Natural killer cell (primary cell): ENCODE measurements at regions not wholly inside any gene's neighbourhood (a gene's known extent, or its start where the extent isn't known, plus 50 kb on each side); places are given as distances from the start of the nearest gene placed in this dataset.

Experiments used
- ATAC-seq, 3 donors: fragments of 150-1000 bp in 2 of 3; fragments of 200-7000 bp in 1 of 3; cut with Tn5 transposase; 1 replicate in 1 of 3; 2 replicates in 2 of 3; pipeline ENCODE4 v1.10.0; 2021; ENCODE audit warnings: mild to moderate bottlenecking in 2 of 3, moderate library complexity in 2 of 3
- DNase-seq, 2 donors: peaks; one replicate each; pipeline versions ENCODE4 v3.0.0 to v3.0.0-alpha.2; 2013 to 2021; ENCODE audit warnings: mixed read lengths in 1 of 2
- H3K27ac ChIP-seq: one replicate; pipeline ENCODE4 v1.5.1; 2013; ENCODE audit warnings: mild to moderate bottlenecking, low read length
- H3K27me3 ChIP-seq: one replicate; pipeline ENCODE4 v1.6.1; 2013; ENCODE audit warnings: low read length; ENCODE audit not compliant: control insufficient read depth, insufficient read depth
- H3K36me3 ChIP-seq: one replicate; pipeline ENCODE4 v1.6.1; 2013; ENCODE audit warnings: low read length; ENCODE audit not compliant: control insufficient read depth, insufficient read depth
- H3K4me1 ChIP-seq: one replicate; pipeline ENCODE4 v1.6.1; 2013; ENCODE audit warnings: low read length; ENCODE audit not compliant: control insufficient read depth, insufficient read depth
- H3K4me3 ChIP-seq: one replicate; pipeline ENCODE4 v1.5.1; 2013; ENCODE audit warnings: low read length
- H3K9me3 ChIP-seq: one replicate; pipeline ENCODE4 v1.6.1; 2013; ENCODE audit warnings: low read length; ENCODE audit not compliant: control insufficient read depth, insufficient read depth
- H3K27ac Mint-ChIP-seq, 2 donors: one replicate each; pipeline ENCODE4 v1.8.0; 2022; ENCODE audit warnings: mild to moderate bottlenecking in 2 of 2, mixed read lengths in 2 of 2, moderate library complexity in 1 of 2
- H3K27me3 Mint-ChIP-seq, 2 donors: one replicate each; pipeline ENCODE4 v1.8.0; 2022; ENCODE audit warnings: low read depth in 2 of 2, mixed read lengths in 2 of 2
- H3K36me3 Mint-ChIP-seq: one replicate; pipeline ENCODE4 v1.8.0; 2022; ENCODE audit warnings: mixed read lengths
- H3K4me1 Mint-ChIP-seq, 2 donors: one replicate each; pipeline ENCODE4 v1.8.0; 2022; ENCODE audit warnings: mixed read lengths in 2 of 2
- H3K4me3 Mint-ChIP-seq: one replicate; pipeline ENCODE4 v1.8.0; 2022; ENCODE audit warnings: mild to moderate bottlenecking, moderate library complexity, mixed read lengths
- H3K9me3 Mint-ChIP-seq, 2 donors: one replicate each; pipeline ENCODE4 v1.8.0; 2022; ENCODE audit warnings: mixed read lengths in 2 of 2
- CTCF ChIP-seq: fragments of 200-600 bp; IDR thresholded peaks from one replicate; pipeline ENCODE4 v1.8.0; 2022; ENCODE audit warnings: antibody characterized with exemption
- WGBS: methylation state at CpG from one replicate; pipeline ENCODE4 v1.1.7; 2013; ENCODE audit warnings: missing lambda C conversion rate; ENCODE audit not compliant: insufficient coverage; 5-methylcytosine and 5-hydroxymethylcytosine counted together
- intact Hi-C: fragments of 100-400 bp; cut with micrococcal nuclease; formaldehyde crosslinking; loops from one replicate; pipeline ENCODE4 v1.14.2; 2022

GRCh38 chr2:107735201-107735600 lies 91.5 kb upstream of the RGPD4 start:
- intact Hi-C loops = no loop called here
- no peak overlapping the region for H3K4me3 Mint-ChIP-seq

GRCh38 chr2:107737756-107738155 lies 88.9 kb upstream of the RGPD4 start:
- no peaks in the 10 kb centered on the region for H3K36me3 Mint-ChIP-seq
- H3K27ac Mint-ChIP-seq = no peak overlapping the region
- H3K4me1 Mint-ChIP-seq = peaks cover 15 to 21% of the 10 kb centered on the region in 2 donors
- ATAC-seq (no peak), DNase-seq (no peak)
- no peaks in the 10 kb centered on the region for H3K27me3 Mint-ChIP-seq
- Histone ChIP-seq H3K4me3 (no peak overlapping the region), H3K9me3 (no peaks in the 10 kb centered on the region), H3K36me3 (no peaks in the 10 kb centered on the region), H3K27ac (no peak overlapping the region), H3K27me3 (no peaks in the 10 kb centered on the region), H3K4me1 (no peaks in the 10 kb centered on the region)
- no peak for TF ChIP-seq CTCF
- H3K9me3 Mint-ChIP-seq = peaks cover 0 to 4% of the 10 kb centered on the region in 2 donors
- intact Hi-C loops = no loop called here
- no peak overlapping the region for H3K4me3 Mint-ChIP-seq

More at GRCh38 chr2:107735201-107735600, 91.5 kb upstream of the RGPD4 start:
- H3K4me1 Mint-ChIP-seq = peaks cover 14 to 19% of the 10 kb centered on the region in 2 donors
- Histone ChIP-seq H3K4me3 (no peak overlapping the region), H3K36me3 (no peaks in the 10 kb centered on the region), H3K27me3 (no peaks in the 10 kb centered on the region), H3K9me3 (no peaks in the 10 kb centered on the region), H3K27ac (no peak overlapping the region), H3K4me1 (no peaks in the 10 kb centered on the region)
- TF ChIP-seq CTCF = no peak
- no peak overlapping the region for H3K27ac Mint-ChIP-seq
- ATAC-seq = no peak
- H3K27me3 Mint-ChIP-seq = no peaks in the 10 kb centered on the region
- WGBS = 75% methylated on average over 2 of the region's 2 CpGs
- peaks cover 0 to 4% of the 10 kb centered on the region in 2 donors for H3K9me3 Mint-ChIP-seq
- H3K36me3 Mint-ChIP-seq = no peaks in the 10 kb centered on the region
- DNase-seq = no peak

- intact Hi-C loops = no loop called here
- no peaks in the 10 kb centered on the region for H3K36me3 Mint-ChIP-seq
Measured at GRCh38 chr2:107738266-107738665, 88.4 kb upstream of the RGPD4 start.

More at GRCh38 chr2:107738266-107738665, 88.4 kb upstream of the RGPD4 start:
- no peak overlapping the region for H3K4me3 Mint-ChIP-seq
- no peaks in the 10 kb centered on the region for H3K9me3 ChIP-seq
- H3K27ac ChIP-seq = no peak overlapping the region
- WGBS = 88% methylated on average over 1 of the region's 4 CpGs
- H3K27ac Mint-ChIP-seq = no peak overlapping the region
- no peaks in the 10 kb centered on the region for H3K4me1 ChIP-seq
- peaks cover 0 to 4% of the 10 kb centered on the region in 2 donors for H3K9me3 Mint-ChIP-seq
- H3K27me3 Mint-ChIP-seq = no peaks in the 10 kb centered on the region
- H3K4me1 Mint-ChIP-seq = peaks cover 15 to 21% of the 10 kb centered on the region in 2 donors
- no peaks in the 10 kb centered on the region for H3K36me3 ChIP-seq
- DNase-seq (no peak), ATAC-seq (no peak)
- H3K4me3 ChIP-seq = no peak overlapping the region
- no peaks in the 10 kb centered on the region for H3K27me3 ChIP-seq
- TF ChIP-seq CTCF = no peak
